GM23338 (cell line): ENCODE measurements at regions not wholly inside any gene's neighbourhood (a gene's known extent, or its start where the extent isn't known, plus 50 kb on each side); places are given as distances from the start of the nearest gene placed in this dataset.

Experiments used
- ATAC-seq: fragments of 200-7000 bp; cut with Tn5 transposase; 3 replicates; pipeline ENCODE4 v1.9.1; 2020
- DNase-seq: peaks from one replicate; pipeline ENCODE4 v3.0.0-alpha.2; 2015; ENCODE audit warnings: low spot score
- H2AFZ ChIP-seq: fragments of 200-600 bp; sonication (generic); 2 replicates; pipeline ENCODE4 v1.8.0; 2016; ENCODE audit warnings: antibody characterized with exemption, mild to moderate bottlenecking, moderate library complexity
- H3F3A ChIP-seq: fragments of 200-600 bp; sonication (generic); replicated peaks from 2 replicates; pipeline ENCODE4 v1.8.0; 2017; ENCODE audit warnings: antibody characterized with exemption, mixed run types, low read depth
- H3K27ac ChIP-seq: fragments of 200-600 bp; sonication (generic); 2 replicates; pipeline ENCODE4 v1.6.1; 2016; ENCODE audit warnings: low read depth
- H3K27me3 ChIP-seq: fragments of 200-600 bp; sonication (generic); 2 replicates; pipeline ENCODE4 v1.8.0; 2016; ENCODE audit warnings: mild to moderate bottlenecking, mixed run types, moderate library complexity; ENCODE audit not compliant: insufficient read depth
- H3K36me3 ChIP-seq: fragments of 200-600 bp; sonication (generic); 2 replicates; pipeline ENCODE4 v1.8.0; 2016; ENCODE audit warnings: mild to moderate bottlenecking; ENCODE audit not compliant: insufficient read depth
- H3K4me1 ChIP-seq: fragments of 200-600 bp; sonication (generic); 2 replicates; pipeline ENCODE4 v1.8.0; 2016; ENCODE audit warnings: mild to moderate bottlenecking, moderate library complexity; ENCODE audit not compliant: insufficient read depth
- H3K4me2 ChIP-seq: fragments of 200-600 bp; sonication (generic); 2 replicates; pipeline ENCODE4 v1.7.1; 2017; ENCODE audit warnings: mixed run types
- H3K4me3 ChIP-seq: fragments of 200-600 bp; sonication (generic); 2 replicates; pipeline ENCODE4 v1.6.1; 2016; ENCODE audit warnings: mixed run types
- H3K79me2 ChIP-seq: fragments of 200-600 bp; sonication (generic); replicated peaks from 2 replicates; pipeline ENCODE4 v1.8.0; 2017; ENCODE audit warnings: mild to moderate bottlenecking; ENCODE audit not compliant: insufficient read depth
- H3K9me2 ChIP-seq: fragments of 200-600 bp; sonication (generic); 2 replicates; pipeline ENCODE4 v1.8.0; 2017; ENCODE audit not compliant: insufficient read depth
- H4K20me1 ChIP-seq: fragments of 200-600 bp; sonication (generic); replicated peaks from 2 replicates; pipeline ENCODE4 v1.8.0; 2017; ENCODE audit warnings: mild to moderate bottlenecking; ENCODE audit not compliant: insufficient read depth
- H3K27ac Mint-ChIP-seq: 2 replicates; pipeline ENCODE4 v1.8.0; 2020; ENCODE audit warnings: inconsistent platforms, mild to moderate bottlenecking, moderate library complexity, mixed read lengths
- H3K27me3 Mint-ChIP-seq: 3 replicates; pipeline ENCODE4 v1.8.0; 2022; ENCODE audit warnings: low read depth, mild to moderate bottlenecking, moderate library complexity, mixed read lengths, inconsistent platforms; ENCODE audit not compliant: insufficient read depth, poor library complexity
- H3K36me3 Mint-ChIP-seq: 3 replicates; pipeline ENCODE4 v1.8.0; 2021; ENCODE audit warnings: low read depth, mild to moderate bottlenecking, inconsistent platforms, moderate library complexity, mixed read lengths
- H3K4me1 Mint-ChIP-seq: 3 replicates; pipeline ENCODE4 v1.8.0; 2020; ENCODE audit warnings: mild to moderate bottlenecking, inconsistent platforms, mixed read lengths
- H3K4me3 Mint-ChIP-seq: 3 replicates; pipeline ENCODE4 v1.8.0; 2021; ENCODE audit warnings: moderate library complexity, mild to moderate bottlenecking, inconsistent platforms, mixed read lengths
- H3K9me3 Mint-ChIP-seq: 3 replicates; pipeline ENCODE4 v1.8.0; 2020; ENCODE audit warnings: moderate library complexity, mild to moderate bottlenecking, inconsistent platforms, mixed read lengths
- CREB1 ChIP-seq: fragments of 250-450 bp; sonication (Bioruptor Pico); IDR thresholded peaks from 2 replicates; pipeline ENCODE4 v1.5.0; 2020; ENCODE audit warnings: low read depth, mild to moderate bottlenecking, moderate library complexity
- EZH2 ChIP-seq: fragments of 200-600 bp; sonication (generic); IDR thresholded peaks from one replicate; pipeline ENCODE4 v1.8.0; 2017; ENCODE audit warnings: antibody characterized with exemption, mild to moderate bottlenecking, low read depth; ENCODE audit not compliant: unreplicated experiment
- EZH2phosphoT487 ChIP-seq: fragments of 200-600 bp; sonication (generic); IDR thresholded peaks from one replicate; pipeline ENCODE4 v1.8.1; 2018; ENCODE audit warnings: antibody characterized with exemption; ENCODE audit not compliant: unreplicated experiment
- JUNB ChIP-seq: IDR thresholded peaks from one replicate; pipeline ENCODE4 v1.6.1; 2016; ENCODE audit warnings: antibody characterized with exemption; ENCODE audit not compliant: unreplicated experiment
- NANOG ChIP-seq: IDR thresholded peaks from 2 replicates; pipeline ENCODE4 v1.6.1; 2016; ENCODE audit warnings: antibody characterized with exemption, borderline replicate concordance
- POLR2AphosphoS5 ChIP-seq: IDR thresholded peaks from 2 replicates; pipeline ENCODE4 v1.6.1; 2016; ENCODE audit warnings: antibody characterized with exemption, low read depth
- REST ChIP-seq: IDR thresholded peaks from one replicate; pipeline ENCODE4 v1.6.1; 2018; ENCODE audit warnings: antibody characterized with exemption; ENCODE audit not compliant: unreplicated experiment
- STAT1 ChIP-seq: IDR thresholded peaks from one replicate; pipeline ENCODE4 v1.6.1; 2016; ENCODE audit warnings: antibody characterized with exemption; ENCODE audit not compliant: unreplicated experiment
- ZNF114 ChIP-seq: fragments of 250-450 bp; sonication (Bioruptor Pico); IDR thresholded peaks from 2 replicates; pipeline ENCODE4 v1.5.0; 2020; ENCODE audit warnings: mild to moderate bottlenecking, moderate library complexity
- ZNF331 ChIP-seq: fragments of 250-450 bp; sonication (Bioruptor Pico); IDR thresholded peaks from 2 replicates; pipeline ENCODE4 v1.5.0; 2020; ENCODE audit warnings: low read depth, mild to moderate bottlenecking, moderate library complexity
- TF ChIP-seq, protein P1 (sequence below): IDR thresholded peaks from 2 replicates; pipeline ENCODE4 v1.6.1; 2016; ENCODE audit warnings: antibody characterized with exemption
- TF ChIP-seq, protein P2 (sequence below), 2 experiments: fragments of 200-600 bp in 1 of 2; sonication (generic) in 1 of 2; conservative IDR thresholded peaks; 2 replicates each; pipeline versions ENCODE4 v1.5.1 to v1.6.1; 2016 to 2017; ENCODE audit warnings: antibody characterized with exemption in 2 of 2, low read depth in 2 of 2, mild to moderate bottlenecking in 2 of 2, moderate library complexity in 1 of 2
- TF ChIP-seq, protein P3 (sequence below): fragments of 250-450 bp; sonication (Bioruptor Pico); IDR thresholded peaks from 2 replicates; pipeline ENCODE4 v1.5.0; 2020; ENCODE audit warnings: mild to moderate bottlenecking, moderate library complexity

- no peak overlapping the region for H2AFZ ChIP-seq
- H3K36me3 ChIP-seq = no peaks in the 10 kb centered on the region
- no peaks in the 10 kb centered on the region for H3K4me1 Mint-ChIP-seq
- ATAC-seq = no peak
- peaks cover 6% of the 10 kb centered on the region; the same call in 1 of the 3 replicates for H3K9me3 Mint-ChIP-seq
- peaks cover 6% of the 10 kb centered on the region; the same call in 1 of the 2 replicates for H3K9me2 ChIP-seq
- no peak overlapping the region for H3K27ac ChIP-seq
- H3K4me1 ChIP-seq = no peaks in the 10 kb centered on the region
- no peaks in the 10 kb centered on the region for H3K36me3 Mint-ChIP-seq
- TF ChIP-seq EZH2phosphoT487 = no peak
- TF ChIP-seq POLR2AphosphoS5 = no peak
- TF ChIP-seq, protein P1, sequence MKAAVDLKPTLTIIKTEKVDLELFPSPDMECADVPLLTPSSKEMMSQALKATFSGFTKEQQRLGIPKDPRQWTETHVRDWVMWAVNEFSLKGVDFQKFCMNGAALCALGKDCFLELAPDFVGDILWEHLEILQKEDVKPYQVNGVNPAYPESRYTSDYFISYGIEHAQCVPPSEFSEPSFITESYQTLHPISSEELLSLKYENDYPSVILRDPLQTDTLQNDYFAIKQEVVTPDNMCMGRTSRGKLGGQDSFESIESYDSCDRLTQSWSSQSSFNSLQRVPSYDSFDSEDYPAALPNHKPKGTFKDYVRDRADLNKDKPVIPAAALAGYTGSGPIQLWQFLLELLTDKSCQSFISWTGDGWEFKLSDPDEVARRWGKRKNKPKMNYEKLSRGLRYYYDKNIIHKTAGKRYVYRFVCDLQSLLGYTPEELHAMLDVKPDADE = no peak
- TF ChIP-seq, protein P2, sequence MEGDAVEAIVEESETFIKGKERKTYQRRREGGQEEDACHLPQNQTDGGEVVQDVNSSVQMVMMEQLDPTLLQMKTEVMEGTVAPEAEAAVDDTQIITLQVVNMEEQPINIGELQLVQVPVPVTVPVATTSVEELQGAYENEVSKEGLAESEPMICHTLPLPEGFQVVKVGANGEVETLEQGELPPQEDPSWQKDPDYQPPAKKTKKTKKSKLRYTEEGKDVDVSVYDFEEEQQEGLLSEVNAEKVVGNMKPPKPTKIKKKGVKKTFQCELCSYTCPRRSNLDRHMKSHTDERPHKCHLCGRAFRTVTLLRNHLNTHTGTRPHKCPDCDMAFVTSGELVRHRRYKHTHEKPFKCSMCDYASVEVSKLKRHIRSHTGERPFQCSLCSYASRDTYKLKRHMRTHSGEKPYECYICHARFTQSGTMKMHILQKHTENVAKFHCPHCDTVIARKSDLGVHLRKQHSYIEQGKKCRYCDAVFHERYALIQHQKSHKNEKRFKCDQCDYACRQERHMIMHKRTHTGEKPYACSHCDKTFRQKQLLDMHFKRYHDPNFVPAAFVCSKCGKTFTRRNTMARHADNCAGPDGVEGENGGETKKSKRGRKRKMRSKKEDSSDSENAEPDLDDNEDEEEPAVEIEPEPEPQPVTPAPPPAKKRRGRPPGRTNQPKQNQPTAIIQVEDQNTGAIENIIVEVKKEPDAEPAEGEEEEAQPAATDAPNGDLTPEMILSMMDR (conservative IDR thresholded peaks at IDR 0.05; ENCODE audit: low read depth in 2 of 2) = no peak
- no peak for TF ChIP-seq REST
- TF ChIP-seq JUNB = no peak
- TF ChIP-seq ZNF331 = no peak
- TF ChIP-seq EZH2 = no peak
- TF ChIP-seq, protein P3, sequence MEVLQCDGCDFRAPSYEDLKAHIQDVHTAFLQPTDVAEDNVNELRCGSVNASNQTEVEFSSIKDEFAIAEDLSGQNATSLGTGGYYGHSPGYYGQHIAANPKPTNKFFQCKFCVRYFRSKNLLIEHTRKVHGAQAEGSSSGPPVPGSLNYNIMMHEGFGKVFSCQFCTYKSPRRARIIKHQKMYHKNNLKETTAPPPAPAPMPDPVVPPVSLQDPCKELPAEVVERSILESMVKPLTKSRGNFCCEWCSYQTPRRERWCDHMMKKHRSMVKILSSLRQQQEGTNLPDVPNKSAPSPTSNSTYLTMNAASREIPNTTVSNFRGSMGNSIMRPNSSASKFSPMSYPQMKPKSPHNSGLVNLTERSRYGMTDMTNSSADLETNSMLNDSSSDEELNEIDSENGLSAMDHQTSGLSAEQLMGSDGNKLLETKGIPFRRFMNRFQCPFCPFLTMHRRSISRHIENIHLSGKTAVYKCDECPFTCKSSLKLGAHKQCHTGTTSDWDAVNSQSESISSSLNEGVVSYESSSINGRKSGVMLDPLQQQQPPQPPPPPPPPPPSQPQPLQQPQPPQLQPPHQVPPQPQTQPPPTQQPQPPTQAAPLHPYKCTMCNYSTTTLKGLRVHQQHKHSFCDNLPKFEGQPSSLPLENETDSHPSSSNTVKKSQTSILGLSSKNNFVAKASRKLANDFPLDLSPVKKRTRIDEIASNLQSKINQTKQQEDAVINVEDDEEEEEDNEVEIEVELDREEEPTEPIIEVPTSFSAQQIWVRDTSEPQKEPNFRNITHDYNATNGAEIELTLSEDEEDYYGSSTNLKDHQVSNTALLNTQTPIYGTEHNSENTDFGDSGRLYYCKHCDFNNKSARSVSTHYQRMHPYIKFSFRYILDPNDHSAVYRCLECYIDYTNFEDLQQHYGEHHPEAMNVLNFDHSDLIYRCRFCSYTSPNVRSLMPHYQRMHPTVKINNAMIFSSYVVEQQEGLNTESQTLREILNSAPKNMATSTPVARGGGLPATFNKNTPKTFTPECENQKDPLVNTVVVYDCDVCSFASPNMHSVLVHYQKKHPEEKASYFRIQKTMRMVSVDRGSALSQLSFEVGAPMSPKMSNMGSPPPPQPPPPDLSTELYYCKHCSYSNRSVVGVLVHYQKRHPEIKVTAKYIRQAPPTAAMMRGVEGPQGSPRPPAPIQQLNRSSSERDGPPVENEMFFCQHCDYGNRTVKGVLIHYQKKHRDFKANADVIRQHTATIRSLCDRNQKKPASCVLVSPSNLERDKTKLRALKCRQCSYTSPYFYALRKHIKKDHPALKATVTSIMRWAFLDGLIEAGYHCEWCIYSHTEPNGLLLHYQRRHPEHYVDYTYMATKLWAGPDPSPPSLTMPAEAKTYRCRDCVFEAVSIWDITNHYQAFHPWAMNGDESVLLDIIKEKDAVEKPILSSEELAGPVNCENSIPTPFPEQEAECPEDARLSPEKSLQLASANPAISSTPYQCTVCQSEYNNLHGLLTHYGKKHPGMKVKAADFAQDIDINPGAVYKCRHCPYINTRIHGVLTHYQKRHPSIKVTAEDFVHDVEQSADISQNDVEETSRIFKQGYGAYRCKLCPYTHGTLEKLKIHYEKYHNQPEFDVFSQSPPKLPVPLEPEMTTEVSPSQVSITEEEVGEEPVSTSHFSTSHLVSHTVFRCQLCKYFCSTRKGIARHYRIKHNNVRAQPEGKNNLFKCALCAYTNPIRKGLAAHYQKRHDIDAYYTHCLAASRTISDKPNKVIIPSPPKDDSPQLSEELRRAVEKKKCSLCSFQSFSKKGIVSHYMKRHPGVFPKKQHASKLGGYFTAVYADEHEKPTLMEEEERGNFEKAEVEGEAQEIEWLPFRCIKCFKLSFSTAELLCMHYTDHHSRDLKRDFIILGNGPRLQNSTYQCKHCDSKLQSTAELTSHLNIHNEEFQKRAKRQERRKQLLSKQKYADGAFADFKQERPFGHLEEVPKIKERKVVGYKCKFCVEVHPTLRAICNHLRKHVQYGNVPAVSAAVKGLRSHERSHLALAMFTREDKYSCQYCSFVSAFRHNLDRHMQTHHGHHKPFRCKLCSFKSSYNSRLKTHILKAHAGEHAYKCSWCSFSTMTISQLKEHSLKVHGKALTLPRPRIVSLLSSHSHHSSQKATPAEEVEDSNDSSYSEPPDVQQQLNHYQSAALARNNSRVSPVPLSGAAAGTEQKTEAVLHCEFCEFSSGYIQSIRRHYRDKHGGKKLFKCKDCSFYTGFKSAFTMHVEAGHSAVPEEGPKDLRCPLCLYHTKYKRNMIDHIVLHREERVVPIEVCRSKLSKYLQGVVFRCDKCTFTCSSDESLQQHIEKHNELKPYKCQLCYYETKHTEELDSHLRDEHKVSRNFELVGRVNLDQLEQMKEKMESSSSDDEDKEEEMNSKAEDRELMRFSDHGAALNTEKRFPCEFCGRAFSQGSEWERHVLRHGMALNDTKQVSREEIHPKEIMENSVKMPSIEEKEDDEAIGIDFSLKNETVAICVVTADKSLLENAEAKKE (CRISPR knock-in tag) = no peak
- no peak for TF ChIP-seq CREB1 (CRISPR knock-in tag)
- TF ChIP-seq STAT1 = no peak
- TF ChIP-seq ZNF114 (CRISPR knock-in tag) = no peak
- no peak for TF ChIP-seq NANOG
- H3K27me3 Mint-ChIP-seq = peaks cover 2% of the 10 kb centered on the region
- H3K79me2 ChIP-seq = no peaks in the 10 kb centered on the region
- DNase-seq = no peak
- H3K4me2 ChIP-seq = no peak overlapping the region
- no peak overlapping the region for H3K27ac Mint-ChIP-seq
- no peaks in the 10 kb centered on the region for H3F3A ChIP-seq
- no peak overlapping the region for H3K4me3 ChIP-seq
- no peak overlapping the region for H3K4me3 Mint-ChIP-seq
- no peaks in the 10 kb centered on the region for H4K20me1 ChIP-seq
- H3K27me3 ChIP-seq = no peaks in the 10 kb centered on the region
Measured at GRCh38 chr16:80294172-80294571, 246.6 kb upstream of the DYNLRB2 start.
